ENCODE measurements at regions not wholly inside any gene's neighbourhood (a gene's known extent, or its start where the extent isn't known, plus 50 kb on each side); places are given as distances from the start of the nearest gene placed in this dataset.

DNA sequence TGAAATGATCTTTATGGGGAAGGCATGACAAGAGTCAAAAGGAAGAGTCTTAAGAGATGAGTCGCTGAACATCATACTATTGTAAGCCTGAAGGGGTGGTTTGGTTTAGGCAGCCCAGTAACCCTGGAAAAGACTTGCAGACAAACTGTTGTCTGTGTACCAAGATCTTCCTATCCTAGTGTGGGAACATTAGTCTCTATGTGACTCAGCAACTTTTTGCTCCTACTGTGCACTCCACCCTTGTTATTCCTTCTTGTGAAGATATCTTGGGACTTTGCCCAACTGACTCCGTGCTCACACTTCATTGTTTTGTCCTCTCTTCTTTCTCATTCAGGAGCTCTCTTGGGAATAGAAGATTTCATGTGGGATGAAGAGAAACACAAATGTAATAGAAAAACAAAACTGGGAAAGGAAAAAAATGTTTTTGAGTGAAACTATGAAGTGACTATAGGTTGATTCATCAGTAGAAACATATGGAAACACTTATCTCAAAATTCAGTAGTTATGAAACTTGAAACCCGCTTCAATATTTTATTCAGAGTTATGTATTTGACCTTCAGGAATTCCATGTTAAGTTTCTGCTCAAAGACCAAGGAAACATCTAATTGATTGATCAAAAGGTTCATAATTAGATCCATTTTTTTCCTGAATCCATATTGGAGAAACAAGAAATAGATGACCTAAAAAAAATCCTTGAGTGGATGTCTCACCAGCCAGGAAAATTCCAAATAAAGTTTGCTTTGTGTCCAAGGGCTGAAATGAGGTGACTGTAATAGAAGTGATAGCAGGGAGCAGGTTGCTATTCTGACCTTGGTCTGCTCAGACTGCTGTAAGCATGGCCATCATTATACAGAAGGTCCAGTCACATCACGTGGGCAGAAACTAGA lies 67.2 kb downstream of the BTG1 start:
- no peaks in the 10 kb centered on the region for H3K27me3 ChIP-seq
- peak overlapping the region in 3 of 4 donors; percentile 38 to 65 (median 41) for H3K27ac ChIP-seq
- H3K36me3 ChIP-seq, result no peaks in the 10 kb centered on the region
- H3K4me1 ChIP-seq, result peaks cover 0 to 34% (median 22%) of the 10 kb centered on the region in 4 donors
- TF ChIP-seq EP300 (IDR thresholded peaks at IDR 0.05) (no peak), POLR2A (IDR thresholded peaks at IDR 0.05) (no peak), POLR2AphosphoS5 (IDR thresholded peaks at IDR 0.05) (peak in 2 of 4 donors; percentile 35 to 48)
- TF ChIP-seq, protein P1, sequence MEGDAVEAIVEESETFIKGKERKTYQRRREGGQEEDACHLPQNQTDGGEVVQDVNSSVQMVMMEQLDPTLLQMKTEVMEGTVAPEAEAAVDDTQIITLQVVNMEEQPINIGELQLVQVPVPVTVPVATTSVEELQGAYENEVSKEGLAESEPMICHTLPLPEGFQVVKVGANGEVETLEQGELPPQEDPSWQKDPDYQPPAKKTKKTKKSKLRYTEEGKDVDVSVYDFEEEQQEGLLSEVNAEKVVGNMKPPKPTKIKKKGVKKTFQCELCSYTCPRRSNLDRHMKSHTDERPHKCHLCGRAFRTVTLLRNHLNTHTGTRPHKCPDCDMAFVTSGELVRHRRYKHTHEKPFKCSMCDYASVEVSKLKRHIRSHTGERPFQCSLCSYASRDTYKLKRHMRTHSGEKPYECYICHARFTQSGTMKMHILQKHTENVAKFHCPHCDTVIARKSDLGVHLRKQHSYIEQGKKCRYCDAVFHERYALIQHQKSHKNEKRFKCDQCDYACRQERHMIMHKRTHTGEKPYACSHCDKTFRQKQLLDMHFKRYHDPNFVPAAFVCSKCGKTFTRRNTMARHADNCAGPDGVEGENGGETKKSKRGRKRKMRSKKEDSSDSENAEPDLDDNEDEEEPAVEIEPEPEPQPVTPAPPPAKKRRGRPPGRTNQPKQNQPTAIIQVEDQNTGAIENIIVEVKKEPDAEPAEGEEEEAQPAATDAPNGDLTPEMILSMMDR (IDR thresholded peaks at IDR 0.05), result no peak
- intact Hi-C loops (cut with DNase I), result loop anchor here (5.0 kb wide), 1 partner anchor 54 kb away; no protein-coding TSS in a partner anchor
- H3K9me3 ChIP-seq, result no peaks in the 10 kb centered on the region
- DNase-seq, result peak; percentile 69
- 69 to 80% methylated on average over 4 of the region's 4 CpGs for WGBS, 2 donors
- H3K4me3 ChIP-seq, result no peak overlapping the region

- peaks cover 0 to 34% (median 22%) of the 10 kb centered on the region in 4 donors for H3K4me1 ChIP-seq
- H3K27ac ChIP-seq, result peak overlapping the region in 3 of 4 donors; percentile 37 to 65 (median 38)
- WGBS, 2 donors, result 86 to 88% methylated on average over 1 of the region's 1 CpG
Measured at GRCh38 chr12:92077530-92077929, 68.1 kb downstream of the BTG1 start.

DNA sequence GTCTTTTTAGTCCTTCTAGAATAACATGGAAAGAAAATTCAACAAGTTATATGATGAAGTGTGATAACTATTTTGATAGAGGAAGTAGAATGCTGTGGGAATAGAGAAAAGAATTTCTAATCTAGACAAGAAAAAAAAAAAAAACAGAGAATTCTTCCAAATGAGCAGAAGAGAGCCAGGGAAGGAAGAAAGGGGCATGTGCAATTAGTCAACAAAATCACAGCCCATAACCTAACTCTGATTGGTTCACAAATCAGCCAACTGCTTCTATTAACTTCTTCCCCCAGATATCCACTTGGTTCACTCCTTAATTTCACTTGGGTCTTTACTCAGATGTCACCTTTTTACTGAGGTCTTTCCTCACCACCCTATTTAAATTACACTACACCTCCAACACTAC lies 69.5 kb downstream of the BTG1 start:
- Histone ChIP-seq H3K27ac (peak overlapping the region in 1 of 4 donors; percentile 19), H3K36me3 (no peaks in the 10 kb centered on the region), H3K4me1 (peaks cover 0 to 34% (median 22%) of the 10 kb centered on the region in 4 donors), H3K4me3 (no peak overlapping the region), H3K9me3 (no peaks in the 10 kb centered on the region), H3K27me3 (no peaks in the 10 kb centered on the region)
- DNase-seq, result no peak
- intact Hi-C loops (cut with DNase I), result loop anchor here (5.0 kb wide), 1 partner anchor 56 kb away; no protein-coding TSS in a partner anchor
- TF ChIP-seq POLR2A (IDR thresholded peaks at IDR 0.05), result no peak
- TF ChIP-seq EP300 (IDR thresholded peaks at IDR 0.05), result no peak
- TF ChIP-seq POLR2AphosphoS5 (IDR thresholded peaks at IDR 0.05), result no peak
- TF ChIP-seq, protein P1 (IDR thresholded peaks at IDR 0.05), result no peak

More at GRCh38 chr12:92077530-92077929, 68.1 kb downstream of the BTG1 start:
- DNase-seq, result no peak
- no peak overlapping the region for H3K4me3 ChIP-seq
- no peak for TF ChIP-seq EP300 (IDR thresholded peaks at IDR 0.05)
- TF ChIP-seq, protein P1 (IDR thresholded peaks at IDR 0.05), result no peak
- no peak for TF ChIP-seq POLR2A (IDR thresholded peaks at IDR 0.05)
- no peak for TF ChIP-seq POLR2AphosphoS5 (IDR thresholded peaks at IDR 0.05)
- intact Hi-C loops (cut with DNase I), result loop anchor here (5.0 kb wide), 1 partner anchor 55 kb away; no protein-coding TSS in a partner anchor
- H3K9me3 ChIP-seq, result no peaks in the 10 kb centered on the region
- no peaks in the 10 kb centered on the region for H3K36me3 ChIP-seq
- no peaks in the 10 kb centered on the region for H3K27me3 ChIP-seq

GRCh38 chr12:92075425-92075914 lies 70.2 kb downstream of the BTG1 start:
- WGBS, 2 donors, result 85 to 91% methylated on average over 2 of the region's 2 CpGs
- DNase-seq, result no peak
- H3K27me3 ChIP-seq, result no peaks in the 10 kb centered on the region
- no peaks in the 10 kb centered on the region for H3K9me3 ChIP-seq
- intact Hi-C loops (cut with DNase I), result loop anchor here (5.0 kb wide), 1 partner anchor 57 kb away; no protein-coding TSS in a partner anchor
- H3K4me1 ChIP-seq, result peaks cover 0 to 30% (median 19%) of the 10 kb centered on the region in 4 donors
- H3K4me3 ChIP-seq, result no peak overlapping the region
- no peaks in the 10 kb centered on the region for H3K36me3 ChIP-seq
- TF ChIP-seq EP300 (IDR thresholded peaks at IDR 0.05) (no peak), POLR2A (IDR thresholded peaks at IDR 0.05) (no peak), POLR2AphosphoS5 (IDR thresholded peaks at IDR 0.05) (no peak)
- TF ChIP-seq, protein P1 (IDR thresholded peaks at IDR 0.05), result no peak
- peak overlapping the region in 1 of 4 donors; percentile 19 for H3K27ac ChIP-seq

All from sigmoid colon (tissue), 6 donors.